HepG2 (cell line): ENCODE measurements at regions not wholly inside any gene's neighbourhood (a gene's known extent, or its start where the extent isn't known, plus 50 kb on each side); places are given as distances from the start of the nearest gene placed in this dataset.

ENCODE experiments used
- ATAC-seq: fragments of 200-7000 bp; cut with Tn5 transposase; 3 replicates; pipeline ENCODE4 v1.9.1; 2020; ENCODE audit warnings: mild to moderate bottlenecking, moderate library complexity
- BruUV-seq: library from RNA; stranded (reverse); fragments of 400-500 nt; replicated peaks from 2 replicates; lab custom pipeline; 2021; lab: Mats Ljungman, UMichigan
- CTCF ChIA-PET: fragments of 300-600 bp; formaldehyde crosslinking; extraction: SDS; loops from one replicate; lab custom pipeline; 2021; ENCODE audit warnings: low total read pairs, inconsistent platforms, low intra/inter-chr PET ratio; lab: Yijun Ruan, JAX
- POLR2A ChIA-PET: fragments of 350-600 bp; sonication (Branson Sonifier 250); formaldehyde crosslinking; loops from one replicate; lab custom pipeline; 2020; ENCODE audit warnings: antibody characterized with exemption, inconsistent platforms; lab: Yijun Ruan, JAX
- DNase-seq: peaks from one replicate; pipeline ENCODE4 v3.0.0-alpha.2; 2015; ENCODE audit warnings: low spot score
- FAIRE-seq: peaks from 3 replicates; lab custom pipeline; 2011; peaks lifted over from hg19 to GRCh38; lab: Jason Lieb, UNC
- H2AFZ ChIP-seq: one replicate; pipeline ENCODE4 v1.6.1; 2011; ENCODE audit warnings: low read length, inconsistent platforms
- H3K27ac ChIP-seq: fragments of 300-600 bp; 3 replicates; pipeline ENCODE4 v1.8.0; 2011; ENCODE audit warnings: mixed run types, mild to moderate bottlenecking, mixed read lengths, low read length, inconsistent platforms; ENCODE audit not compliant: insufficient read depth; ENCODE audit errors: extremely low read length
- H3K27me3 ChIP-seq, 2 experiments: fragments of 200-600 bp in 1 of 2; 2 replicates in 1 of 2; 3 replicates in 1 of 2; pipeline versions ENCODE4 v1.6.0 to v1.8.0; 2011; ENCODE audit warnings: low read length in 2 of 2, mild to moderate bottlenecking in 2 of 2, moderate library complexity in 2 of 2, inconsistent platforms in 1 of 2; ENCODE audit not compliant: insufficient read depth in 2 of 2, control insufficient read depth in 1 of 2
- H3K36me3 ChIP-seq, 2 experiments: fragments of 200-600 bp in 1 of 2; replicated peaks in 1 of 2; 2 replicates in 1 of 2; 3 replicates in 1 of 2; pipeline versions ENCODE4 v1.5.1 to v1.8.0; 2011; ENCODE audit warnings: low read length in 2 of 2, inconsistent platforms in 1 of 2; ENCODE audit not compliant: insufficient read depth in 2 of 2, control insufficient read depth in 1 of 2
- H3K4me1 ChIP-seq: 2 replicates; pipeline ENCODE4 v1.5.1; 2012; ENCODE audit warnings: low read length, inconsistent platforms; ENCODE audit not compliant: insufficient read depth
- H3K4me2 ChIP-seq: 2 replicates; pipeline ENCODE4 v1.6.0; 2011; ENCODE audit warnings: low read depth, low read length, inconsistent platforms
- H3K4me3 ChIP-seq, 3 experiments: fragments of 200-600 bp in 1 of 3; sonication (generic), shearing (Covaris generic) in 1 of 3; replicated peaks in 1 of 3; 2 replicates each; pipeline ENCODE4 v1.5.1; 2011 to 2016; ENCODE audit warnings: low read length in 3 of 3, inconsistent platforms in 2 of 3, low read depth in 2 of 3, mild to moderate bottlenecking in 2 of 3, control low read depth in 1 of 3, mixed read lengths in 1 of 3; ENCODE audit not compliant: insufficient read depth in 1 of 3
- H3K79me2 ChIP-seq: one replicate; pipeline ENCODE4 v1.6.1; 2011; ENCODE audit warnings: low read length, inconsistent platforms; ENCODE audit not compliant: insufficient read depth
- H3K9ac ChIP-seq: 2 replicates; pipeline ENCODE4 v1.6.0; 2011; ENCODE audit warnings: mild to moderate bottlenecking, low read depth, low read length, inconsistent platforms; ENCODE audit not compliant: insufficient read depth
- H3K9me3 ChIP-seq: 2 replicates; pipeline ENCODE4 v1.5.1; 2012; ENCODE audit warnings: mild to moderate bottlenecking, low read length
- H4K20me1 ChIP-seq: 2 replicates; pipeline ENCODE4 v1.6.0; 2011; ENCODE audit warnings: inconsistent platforms, mild to moderate bottlenecking, low read length, moderate library complexity; ENCODE audit not compliant: insufficient read depth
- AHDC1 ChIP-seq: sonication (generic); formaldehyde crosslinking; IDR thresholded peaks from 2 replicates; pipeline ENCODE4 v1.5.1; 2020; ENCODE audit warnings: mild to moderate bottlenecking, missing genetic modification reagents, borderline replicate concordance
- ERF ChIP-seq: IDR thresholded peaks from 2 replicates; pipeline ENCODE4 v1.6.1; 2018; ENCODE audit warnings: missing biosample characterization, missing genetic modification reagents
- HMG20B ChIP-seq: conservative IDR thresholded peaks from 2 replicates; pipeline ENCODE4 v1.6.1; 2016; ENCODE audit warnings: missing genetic modification reagents, missing compliant biosample characterization
- IRF2 ChIP-seq: IDR thresholded peaks from 2 replicates; pipeline ENCODE4 v1.6.1; 2018; ENCODE audit warnings: missing genetic modification reagents, missing compliant biosample characterization
- KDM4B ChIP-seq: sonication (generic); formaldehyde crosslinking; IDR thresholded peaks from 2 replicates; pipeline ENCODE4 v1.4.0; 2020; ENCODE audit warnings: missing genetic modification reagents
- KLF15 ChIP-seq: sonication (generic); formaldehyde crosslinking; IDR thresholded peaks from 2 replicates; pipeline ENCODE4 v1.8.1; 2023; ENCODE audit warnings: borderline replicate concordance, mild to moderate bottlenecking, inconsistent platforms, missing genetic modification reagents, mixed read lengths
- MEF2D ChIP-seq: sonication (generic); formaldehyde crosslinking; IDR thresholded peaks from 2 replicates; pipeline ENCODE4 v1.5.1; 2020; ENCODE audit warnings: mild to moderate bottlenecking, missing genetic modification reagents
- SSRP1 ChIP-seq: IDR thresholded peaks from 2 replicates; pipeline ENCODE4 v1.6.1; 2016; ENCODE audit warnings: control low read depth
- ZEB1 ChIP-seq: IDR thresholded peaks from 2 replicates; pipeline ENCODE4 v1.6.1; 2012; ENCODE audit warnings: mild to moderate bottlenecking, low read depth, inconsistent platforms; ENCODE audit not compliant: insufficient replicate concordance
- ZFP37 ChIP-seq: sonication (generic); formaldehyde crosslinking; IDR thresholded peaks from 2 replicates; pipeline ENCODE4 v1.4.0; 2020; ENCODE audit warnings: missing genetic modification reagents, borderline replicate concordance
- ZNF264 ChIP-seq: sonication (generic); formaldehyde crosslinking; IDR thresholded peaks from 2 replicates; pipeline ENCODE4 v1.4.0; 2020; ENCODE audit warnings: missing genetic modification reagents
- WGBS: methylation state at CpG from one replicate; pipeline ENCODE4 v1.1.6; 2017; ENCODE audit warnings: low lambda C conversion rate; 5-methylcytosine and 5-hydroxymethylcytosine counted together
- in situ Hi-C: cut with HindIII; loops from 2 replicates; pipeline ENCODE4 v1.10.0; 2017; ENCODE audit warnings: low pct_unique_long_range_greater_than_20kb; ENCODE audit not compliant: extremely low pct_ligation_motif_present
- intact Hi-C: fragments of 100-400 bp; cut with micrococcal nuclease; formaldehyde crosslinking; loops from one replicate; pipeline ENCODE4 v1.10.0; 2022; ENCODE audit not compliant: unreplicated experiment
- TF ChIP-seq, protein P1 (sequence below): IDR thresholded peaks from 2 replicates; pipeline ENCODE4 v1.6.1; 2016; ENCODE audit warnings: mild to moderate bottlenecking

GRCh38 chrX:130552444-130553073 lies 150.8 kb downstream of the RBMX2 start:
- ChIA-PET POLR2A (no interaction called here), CTCF (no interaction called here)
- in situ Hi-C loops, result no loop called here
- ATAC-seq (no peak), DNase-seq (no peak), FAIRE-seq (no peak)
- no peak overlapping the region for H2AFZ ChIP-seq
- BruUV-seq, result no TSS peak
- H3K9me3 ChIP-seq, result no peaks in the 10 kb centered on the region
- H3K4me2 ChIP-seq, result no peak overlapping the region
- no peaks in the 10 kb centered on the region for H3K27me3 ChIP-seq
- H3K79me2 ChIP-seq, result no peaks in the 10 kb centered on the region
- no peaks in the 10 kb centered on the region for H3K36me3 ChIP-seq
- intact Hi-C loops, result no loop called here
- WGBS, result 25% methylated on average over 4 of the region's 6 CpGs
- no peak overlapping the region for H3K9ac ChIP-seq
- no peak overlapping the region for H3K27ac ChIP-seq
- no peaks in the 10 kb centered on the region for H3K4me1 ChIP-seq
- no peak overlapping the region for H3K4me3 ChIP-seq
- no peaks in the 10 kb centered on the region for H4K20me1 ChIP-seq
- TF ChIP-seq HMG20B (CRISPR knock-in tag), result no peak
- TF ChIP-seq, protein P1, sequence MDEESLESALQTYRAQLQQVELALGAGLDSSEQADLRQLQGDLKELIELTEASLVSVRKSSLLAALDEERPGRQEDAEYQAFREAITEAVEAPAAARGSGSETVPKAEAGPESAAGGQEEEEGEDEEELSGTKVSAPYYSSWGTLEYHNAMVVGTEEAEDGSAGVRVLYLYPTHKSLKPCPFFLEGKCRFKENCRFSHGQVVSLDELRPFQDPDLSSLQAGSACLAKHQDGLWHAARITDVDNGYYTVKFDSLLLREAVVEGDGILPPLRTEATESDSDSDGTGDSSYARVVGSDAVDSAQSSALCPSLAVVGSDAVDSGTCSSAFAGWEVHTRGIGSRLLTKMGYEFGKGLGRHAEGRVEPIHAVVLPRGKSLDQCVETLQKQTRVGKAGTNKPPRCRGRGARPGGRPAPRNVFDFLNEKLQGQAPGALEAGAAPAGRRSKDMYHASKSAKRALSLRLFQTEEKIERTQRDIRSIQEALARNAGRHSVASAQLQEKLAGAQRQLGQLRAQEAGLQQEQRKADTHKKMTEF, result no peak
- TF ChIP-seq ZFP37 (CRISPR knock-in tag), result no peak
- TF ChIP-seq SSRP1 (CRISPR knock-in tag), result no peak
- no peak for TF ChIP-seq ZEB1
- TF ChIP-seq ERF, result no peak
- no peak for TF ChIP-seq MEF2D
- TF ChIP-seq AHDC1 (CRISPR knock-in tag), result no peak
- TF ChIP-seq IRF2 (CRISPR knock-in tag), result no peak
- no peak for TF ChIP-seq KDM4B (CRISPR knock-in tag)
- TF ChIP-seq KLF15 (CRISPR knock-in tag), result no peak
- no peak for TF ChIP-seq ZNF264 (CRISPR knock-in tag)
